HG03432 (cell line): ENCODE measurements at regions not wholly inside any gene's neighbourhood (a gene's known extent, or its start where the extent isn't known, plus 50 kb on each side); places are given as distances from the start of the nearest gene placed in this dataset.

ENCODE experiments used
- ATAC-seq: cut with Tn5 transposase; IDR thresholded peaks from one replicate; pipeline ENCODE4 v1.9.1; 2021; ENCODE audit warnings: mild to moderate bottlenecking, moderate library complexity; ENCODE audit not compliant: unreplicated experiment

DNA sequence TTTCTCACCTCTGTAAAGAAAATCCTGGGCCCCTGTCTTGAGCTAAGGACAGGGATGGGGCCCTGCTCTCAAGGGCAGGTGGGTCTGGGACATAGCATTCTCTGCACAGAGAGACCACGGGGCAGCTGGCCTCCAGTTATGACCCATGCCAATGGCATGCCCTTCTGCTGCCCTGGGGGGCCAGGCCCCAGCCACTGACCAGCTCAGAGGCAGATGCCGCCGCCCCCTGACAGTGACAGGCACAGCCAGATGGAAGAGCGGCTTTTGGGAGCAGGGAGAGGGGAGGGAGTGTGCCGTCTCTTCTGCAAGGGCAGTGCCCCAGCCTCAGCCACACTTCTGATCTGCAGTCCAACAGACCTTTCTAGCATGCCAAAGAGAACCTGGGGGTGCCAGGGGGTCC, 114.8 kb upstream of the NAV2 start:
- no peak for ATAC-seq

DNA sequence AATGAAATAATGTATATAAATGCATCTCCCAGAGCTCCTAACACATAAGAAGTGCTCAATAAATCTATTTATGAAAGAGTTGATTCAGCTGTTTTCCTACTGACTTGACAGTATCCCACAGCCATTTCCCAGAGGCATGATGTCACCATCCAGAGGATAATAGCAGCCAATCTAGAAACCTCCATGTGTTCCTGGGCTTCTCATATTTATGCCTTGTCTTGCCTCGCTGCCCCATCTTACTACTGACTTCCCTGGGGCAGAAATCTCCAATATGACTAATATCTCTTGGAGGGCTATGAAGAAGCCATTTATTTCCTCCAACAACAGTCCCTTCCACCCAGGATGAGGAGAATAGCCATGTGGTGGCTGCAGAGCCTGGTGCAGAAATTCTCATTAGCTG, 115.4 kb upstream of the NAV2 start:
- no peak for ATAC-seq

DNA sequence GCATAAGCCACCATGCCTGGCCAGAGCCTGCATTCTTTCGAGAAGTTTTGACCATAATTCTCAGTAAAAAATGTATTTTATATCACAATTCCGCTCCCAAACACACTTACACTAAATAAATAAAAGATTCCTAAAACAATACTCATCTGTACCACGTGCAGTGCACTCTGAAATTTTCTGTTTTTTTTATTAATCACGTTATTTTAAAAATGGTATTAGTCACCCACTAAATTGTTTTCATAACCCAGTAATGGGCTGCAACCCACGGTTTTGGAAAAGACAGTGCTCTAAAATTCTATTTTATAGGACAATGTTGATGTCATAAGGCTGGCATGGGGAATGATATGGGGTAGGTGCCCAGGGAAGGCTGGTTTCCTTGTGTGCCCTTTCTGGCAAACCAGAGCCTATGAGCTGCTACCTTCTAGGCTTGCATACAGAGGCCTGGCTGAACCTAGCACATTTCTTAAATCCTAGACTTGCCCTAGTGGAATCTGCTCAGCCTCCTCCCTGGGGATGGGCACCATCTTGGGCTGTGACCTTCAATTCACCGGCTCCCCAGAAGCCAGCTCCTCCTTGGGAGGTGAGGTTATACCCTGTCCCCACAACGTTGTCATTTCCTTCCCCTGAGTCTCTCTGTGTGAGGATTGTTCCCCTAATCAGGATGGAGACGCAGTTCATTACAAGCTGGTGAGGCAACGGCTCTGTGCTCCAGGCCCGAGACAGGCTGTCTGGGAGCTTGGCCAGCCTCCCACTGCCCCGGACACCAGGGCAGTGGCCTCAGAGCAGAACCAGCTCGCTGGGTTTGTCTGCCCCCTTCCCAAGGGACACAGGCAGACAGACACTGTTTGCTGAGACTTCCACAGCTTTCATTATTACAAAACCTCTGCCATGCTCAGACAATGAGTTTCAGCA, 116.5 kb upstream of the NAV2 start:
- no peak for ATAC-seq

GRCh38 chr11:19595499-19595839, 117.2 kb upstream of the NAV2 start:
- no peak for ATAC-seq

- no peak for ATAC-seq
Observed at GRCh38 chr11:19594326-19594725, 118.3 kb upstream of the NAV2 start.

- ATAC-seq: no peak
Observed at GRCh38 chr11:19592842-19593241, 119.8 kb upstream of the NAV2 start.

GRCh38 chr11:19589567-19590260, 122.9 kb upstream of the NAV2 start:
- ATAC-seq: no peak

DNA sequence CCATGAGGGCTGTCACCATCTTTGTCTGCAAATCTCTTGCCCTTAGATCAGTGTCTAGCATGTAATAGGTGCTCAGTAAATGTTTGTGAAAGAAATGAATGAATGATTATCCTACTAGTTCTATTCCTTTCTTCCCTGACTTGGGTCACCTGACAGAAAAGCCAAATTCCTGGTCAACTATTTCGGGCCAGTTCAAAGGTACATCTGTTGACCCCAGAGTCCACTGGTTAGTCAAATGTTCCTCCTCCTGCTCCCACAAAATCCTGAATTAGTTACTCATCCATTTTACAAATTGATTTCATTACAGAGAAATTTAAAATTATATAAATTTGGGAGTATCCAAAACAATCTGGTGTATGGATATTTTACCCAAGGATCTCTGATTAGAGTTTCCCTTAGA, 124.7 kb upstream of the NAV2 start:
- no peak for ATAC-seq

- no peak for ATAC-seq
Observed at GRCh38 chr11:19580646-19581045, 132.0 kb upstream of the NAV2 start.

GRCh38 chr11:19579957-19580356, 132.7 kb upstream of the NAV2 start:
- no peak for ATAC-seq

DNA sequence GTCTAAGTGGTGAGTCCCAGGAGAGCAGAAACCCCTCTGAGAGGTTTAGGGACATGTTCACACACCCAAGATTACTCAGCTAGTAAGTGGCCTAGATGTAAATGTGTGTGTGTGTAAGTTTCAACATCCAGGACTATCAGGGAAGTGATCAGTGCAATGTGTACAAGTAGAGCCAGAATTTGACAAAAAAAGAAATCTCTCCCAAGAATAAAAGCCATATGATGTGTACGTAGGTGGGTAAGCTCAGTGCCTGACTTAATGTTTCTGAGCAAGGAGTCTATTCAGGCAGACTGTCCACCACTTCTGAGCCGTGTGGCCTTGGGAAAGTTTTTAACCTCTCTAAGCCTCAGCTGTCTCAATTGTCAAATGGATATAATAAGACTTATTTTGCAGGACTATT, 133.8 kb upstream of the NAV2 start:
- ATAC-seq: no peak

DNA sequence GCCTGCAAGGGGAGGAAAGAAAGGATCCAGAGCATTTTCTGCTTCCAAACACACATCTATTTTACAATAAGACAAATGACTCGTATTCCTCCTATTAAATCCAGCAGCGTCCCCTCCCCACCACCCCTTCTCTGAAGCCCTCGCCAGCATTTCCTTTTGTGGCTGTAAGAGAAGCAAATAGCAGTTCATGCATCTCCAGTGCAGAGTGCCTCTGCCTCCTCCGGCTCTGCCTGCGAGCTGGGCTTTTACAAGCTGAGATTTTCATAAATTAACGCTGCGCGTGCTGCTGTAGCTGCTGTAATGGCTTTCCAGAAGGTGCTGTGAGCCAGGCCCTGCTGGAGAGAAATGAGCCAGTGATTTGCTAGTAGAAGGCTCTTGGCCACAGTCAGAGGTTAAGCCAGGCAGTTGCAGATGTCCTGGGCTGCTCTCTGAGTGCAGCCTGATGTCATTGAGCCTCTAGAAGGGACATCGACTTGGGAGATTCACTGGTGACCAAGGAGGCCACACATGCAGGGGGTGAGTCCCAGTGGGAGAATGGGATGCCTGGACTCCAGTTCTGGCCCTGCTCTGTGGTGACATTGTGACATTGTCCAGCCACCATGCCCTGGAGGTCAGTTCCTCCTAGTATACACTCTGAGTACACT, 134.5 kb upstream of the NAV2 start:
- ATAC-seq: no peak

DNA sequence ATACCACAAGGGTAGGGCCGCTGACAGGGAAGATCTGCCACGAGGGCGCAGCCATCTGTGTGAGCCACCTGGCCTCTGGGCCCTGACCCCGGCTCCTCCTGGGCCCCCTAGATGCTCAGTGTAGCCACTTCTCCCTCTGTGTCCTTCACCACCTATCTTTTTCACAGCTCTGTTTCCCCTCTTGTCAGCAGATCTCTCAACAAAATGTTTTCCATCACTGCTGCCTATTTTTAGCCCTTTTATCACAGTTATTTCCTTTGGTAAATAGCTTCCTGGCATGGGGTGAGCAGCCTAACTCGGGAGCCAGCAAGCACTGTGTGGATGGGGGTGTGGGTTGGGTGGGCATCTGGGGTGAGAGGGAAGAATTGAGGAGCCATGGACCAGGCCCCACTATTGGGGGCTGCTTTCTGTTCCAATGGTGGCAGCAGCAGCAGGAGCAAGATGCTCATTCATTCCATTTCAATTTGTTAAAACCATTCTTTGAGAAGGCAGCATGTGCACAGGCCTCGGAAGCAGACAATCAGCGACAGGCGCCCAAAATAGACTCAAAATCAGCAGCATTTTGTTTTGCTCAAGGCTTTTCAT, 135.2 kb upstream of the NAV2 start:
- ATAC-seq: no peak

GRCh38 chr11:19576903-19577302, 135.7 kb upstream of the NAV2 start:
- no peak for ATAC-seq

DNA sequence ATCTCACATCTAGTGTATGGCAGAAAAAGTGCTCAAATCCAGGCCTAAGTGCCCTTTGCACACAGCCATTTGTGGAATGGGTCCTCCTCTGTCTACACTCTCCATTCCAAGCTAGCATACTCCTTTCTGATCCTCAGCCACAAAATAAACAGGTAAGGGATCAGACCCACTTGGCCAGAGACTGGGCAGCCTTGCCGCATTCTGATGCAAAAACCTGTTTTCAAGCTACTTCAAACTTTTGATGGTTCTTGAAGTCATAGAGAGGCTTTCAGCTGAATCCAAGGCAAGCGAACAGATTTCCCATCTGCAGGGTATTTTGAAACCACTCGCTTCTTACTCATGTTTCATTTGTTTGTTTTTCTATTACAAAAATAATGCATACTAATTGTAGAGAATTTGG, 136.6 kb upstream of the NAV2 start:
- no peak for ATAC-seq

DNA sequence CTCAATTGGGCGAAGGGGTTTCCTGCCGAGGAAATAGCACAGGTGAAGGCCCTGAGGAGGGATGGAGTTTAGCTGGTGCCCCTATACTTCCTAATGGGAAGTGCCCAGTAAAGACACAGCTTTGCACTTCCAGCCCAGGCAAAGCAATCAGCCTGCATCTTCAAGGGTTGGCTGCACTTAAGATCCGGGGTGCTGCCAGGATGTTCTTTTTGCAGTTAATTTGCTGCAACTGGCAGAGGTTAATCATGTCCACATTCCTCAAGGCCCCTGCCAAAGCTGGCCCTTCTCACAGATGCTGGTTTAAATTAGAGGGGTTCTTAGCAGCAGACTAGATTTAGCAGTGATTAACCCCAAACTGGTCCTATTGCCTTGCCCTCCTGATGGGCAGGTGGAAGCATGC, 137.7 kb upstream of the NAV2 start:
- ATAC-seq: no peak

GRCh38 chr11:19573666-19574065, 139.0 kb upstream of the NAV2 start:
- ATAC-seq: no peak

- no peak for ATAC-seq
Observed at GRCh38 chr11:19571906-19572305, 140.7 kb upstream of the NAV2 start.

- ATAC-seq: no peak
Observed at GRCh38 chr11:19570889-19571288, 141.7 kb upstream of the NAV2 start.

GRCh38 chr11:19567996-19568395, 144.6 kb upstream of the NAV2 start:
- no peak for ATAC-seq

- no peak for ATAC-seq
Observed at GRCh38 chr11:19566583-19567379, 145.9 kb upstream of the NAV2 start.
